WTC11 (cell line): ENCODE measurements at regions not wholly inside any gene's neighbourhood (a gene's known extent, or its start where the extent isn't known, plus 50 kb on each side); places are given as distances from the start of the nearest gene placed in this dataset.

Experiments
- ATAC-seq: fragments of 200-7000 bp; cut with Tn5 transposase; 2 replicates; pipeline ENCODE4 v1.10.0; 2021; ENCODE audit warnings: mild to moderate bottlenecking, moderate library complexity
- CTCF ChIA-PET: fragments of 300-600 bp; sonication (Branson Sonifier 250); formaldehyde crosslinking; loops from one replicate; lab custom pipeline; 2021; ENCODE audit warnings: antibody characterized with exemption; lab: Charles Lee
- POLR2A ChIA-PET: fragments of 350-600 bp; sonication (Branson Sonifier 250); formaldehyde crosslinking; loops from one replicate; lab custom pipeline; 2021; ENCODE audit warnings: antibody characterized with exemption; lab: Charles Lee
- DNase-seq: peaks from one replicate; pipeline ENCODE4 v3.0.0; 2021; ENCODE audit warnings: low spot score
- H3K27ac Mint-ChIP-seq: 2 replicates; pipeline ENCODE4 v1.8.0; 2021; ENCODE audit warnings: mixed read lengths
- H3K27me3 Mint-ChIP-seq: 2 replicates; pipeline ENCODE4 v1.8.0; 2021; ENCODE audit warnings: low read depth, mild to moderate bottlenecking, moderate library complexity, mixed read lengths
- H3K36me3 Mint-ChIP-seq: 2 replicates; pipeline ENCODE4 v1.8.0; 2021; ENCODE audit warnings: mixed read lengths
- H3K4me1 Mint-ChIP-seq: 2 replicates; pipeline ENCODE4 v1.8.0; 2022; ENCODE audit warnings: mixed read lengths
- H3K4me3 Mint-ChIP-seq: 2 replicates; pipeline ENCODE4 v1.8.0; 2021; ENCODE audit warnings: mild to moderate bottlenecking, moderate library complexity, mixed read lengths
- H3K9me3 Mint-ChIP-seq: 2 replicates; pipeline ENCODE4 v1.8.0; 2021; ENCODE audit warnings: mixed read lengths
- ATF1 ChIP-seq: sonication (generic); formaldehyde crosslinking; IDR thresholded peaks from 2 replicates; pipeline ENCODE4 v1.8.1; 2023; ENCODE audit warnings: mild to moderate bottlenecking, moderate library complexity, missing genetic modification reagents
- CBFB ChIP-seq: sonication (generic); formaldehyde crosslinking; IDR thresholded peaks from 2 replicates; pipeline ENCODE4 v1.8.1; 2022; ENCODE audit warnings: mild to moderate bottlenecking, low read depth, missing genetic modification reagents
- ETV6 ChIP-seq: sonication (generic); formaldehyde crosslinking; IDR thresholded peaks from 2 replicates; pipeline ENCODE4 v1.8.1; 2022; ENCODE audit warnings: mild to moderate bottlenecking, missing genetic modification reagents
- FOXJ3 ChIP-seq: sonication (generic); formaldehyde crosslinking; IDR thresholded peaks from 2 replicates; pipeline ENCODE4 v1.9.0; 2021; ENCODE audit warnings: missing genetic modification reagents, mild to moderate bottlenecking, borderline replicate concordance
- GABPB1 ChIP-seq: sonication (generic); formaldehyde crosslinking; IDR thresholded peaks from 2 replicates; pipeline ENCODE4 v1.8.1; 2023; ENCODE audit warnings: mild to moderate bottlenecking, missing genetic modification reagents
- GRHL2 ChIP-seq: fragments of 250-450 bp; sonication (Bioruptor Pico); IDR thresholded peaks from 2 replicates; pipeline ENCODE4 v1.8.0; 2022; ENCODE audit warnings: mild to moderate bottlenecking, moderate library complexity; ENCODE audit not compliant: insufficient replicate concordance, severe bottlenecking
- GTF2I ChIP-seq: fragments of 250-450 bp; sonication (Bioruptor Pico); conservative IDR thresholded peaks from 2 replicates; pipeline ENCODE4 v1.4.0; 2021; ENCODE audit warnings: mild to moderate bottlenecking
- MXD4 ChIP-seq: fragments of 250-450 bp; sonication (Bioruptor Pico); IDR thresholded peaks from 2 replicates; pipeline ENCODE4 v1.8.0; 2021; ENCODE audit warnings: mild to moderate bottlenecking, moderate library complexity, borderline replicate concordance
- NFATC4 ChIP-seq: fragments of 250-450 bp; sonication (Bioruptor Pico); IDR thresholded peaks from 2 replicates; pipeline ENCODE4 v1.9.0; 2021; ENCODE audit warnings: mild to moderate bottlenecking
- NR1H2 ChIP-seq: sonication (generic); formaldehyde crosslinking; IDR thresholded peaks from 2 replicates; pipeline ENCODE4 v1.9.0; 2021; ENCODE audit warnings: mild to moderate bottlenecking, moderate library complexity, missing genetic modification reagents
- RORB ChIP-seq: fragments of 250-450 bp; sonication (Bioruptor Pico); IDR thresholded peaks from 2 replicates; pipeline ENCODE4 v1.9.0; 2021; ENCODE audit warnings: mild to moderate bottlenecking
- SMAD3 ChIP-seq: sonication (generic); formaldehyde crosslinking; IDR thresholded peaks from 2 replicates; pipeline ENCODE4 v1.8.0; 2022; ENCODE audit warnings: missing genetic modification reagents, mild to moderate bottlenecking, borderline replicate concordance
- ZNF219 ChIP-seq: sonication (generic); formaldehyde crosslinking; IDR thresholded peaks from 2 replicates; pipeline ENCODE4 v1.8.0; 2023; ENCODE audit warnings: missing genetic modification reagents, mild to moderate bottlenecking, borderline replicate concordance
- ZNF423 ChIP-seq: fragments of 250-450 bp; sonication (Bioruptor Pico); IDR thresholded peaks from 2 replicates; pipeline ENCODE4 v2.1.2; 2022; ENCODE audit warnings: mild to moderate bottlenecking, moderate library complexity
- ZNF671 ChIP-seq: fragments of 250-450 bp; sonication (Bioruptor Pico); IDR thresholded peaks from 2 replicates; pipeline ENCODE4 v1.8.0; 2021; ENCODE audit warnings: mild to moderate bottlenecking
- TF ChIP-seq, protein P1 (sequence below): sonication (generic); formaldehyde crosslinking; conservative IDR thresholded peaks from 2 replicates; pipeline ENCODE4 v1.8.1; 2022; ENCODE audit warnings: mild to moderate bottlenecking, missing genetic modification reagents
- TF ChIP-seq, protein P2 (sequence below): fragments of 250-450 bp; sonication (Bioruptor Pico); IDR thresholded peaks from 2 replicates; pipeline ENCODE4 v1.9.0; 2021; ENCODE audit warnings: mild to moderate bottlenecking
- TF ChIP-seq, protein P3 (sequence below): sonication (generic); formaldehyde crosslinking; IDR thresholded peaks from 2 replicates; pipeline ENCODE4 v1.8.0; 2023; ENCODE audit warnings: missing genetic modification reagents
- TF ChIP-seq, protein P4 (sequence below): sonication (generic); formaldehyde crosslinking; IDR thresholded peaks from 2 replicates; pipeline ENCODE4 v1.8.1; 2023; ENCODE audit warnings: mild to moderate bottlenecking, missing genetic modification reagents, moderate library complexity
- TF ChIP-seq, protein P5 (sequence below): sonication (generic); formaldehyde crosslinking; IDR thresholded peaks from 2 replicates; pipeline ENCODE4 v1.8.1; 2023; ENCODE audit warnings: mild to moderate bottlenecking, missing genetic modification reagents
- TF ChIP-seq, protein P6 (sequence below): sonication (generic); formaldehyde crosslinking; IDR thresholded peaks from 2 replicates; pipeline ENCODE4 v1.8.0; 2022; ENCODE audit warnings: mild to moderate bottlenecking, missing genetic modification reagents
- TF ChIP-seq, protein P7 (sequence below): sonication (generic); formaldehyde crosslinking; IDR thresholded peaks from 2 replicates; pipeline ENCODE4 v1.8.0; 2022; ENCODE audit warnings: mild to moderate bottlenecking, missing genetic modification reagents

DNA sequence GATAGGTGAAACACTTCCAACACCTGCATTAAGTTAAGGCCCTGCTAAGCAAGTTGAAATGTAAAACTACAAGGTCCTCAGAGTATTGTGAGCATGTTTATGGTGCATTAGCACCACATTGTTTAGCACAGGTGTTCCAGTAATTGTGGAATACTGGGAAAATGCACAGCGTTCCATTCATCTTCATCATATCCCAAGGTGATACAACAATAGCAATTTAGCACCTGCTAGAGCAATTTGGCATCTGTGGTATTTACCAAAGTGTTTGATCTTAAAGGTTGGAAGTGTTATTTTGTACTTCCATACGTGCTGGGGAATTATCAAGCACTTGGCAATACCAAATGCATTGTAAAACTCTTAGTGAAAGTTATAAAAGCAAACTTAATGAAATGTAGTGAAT, 266.8 kb downstream of the CYLC2 start (continued):
- TF ChIP-seq, protein P1, sequence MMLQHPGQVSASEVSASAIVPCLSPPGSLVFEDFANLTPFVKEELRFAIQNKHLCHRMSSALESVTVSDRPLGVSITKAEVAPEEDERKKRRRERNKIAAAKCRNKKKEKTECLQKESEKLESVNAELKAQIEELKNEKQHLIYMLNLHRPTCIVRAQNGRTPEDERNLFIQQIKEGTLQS (CRISPR knock-in tag) = no peak
- TF ChIP-seq MXD4 (CRISPR knock-in tag) (no peak), ETV6 (CRISPR knock-in tag) (no peak)

DNA sequence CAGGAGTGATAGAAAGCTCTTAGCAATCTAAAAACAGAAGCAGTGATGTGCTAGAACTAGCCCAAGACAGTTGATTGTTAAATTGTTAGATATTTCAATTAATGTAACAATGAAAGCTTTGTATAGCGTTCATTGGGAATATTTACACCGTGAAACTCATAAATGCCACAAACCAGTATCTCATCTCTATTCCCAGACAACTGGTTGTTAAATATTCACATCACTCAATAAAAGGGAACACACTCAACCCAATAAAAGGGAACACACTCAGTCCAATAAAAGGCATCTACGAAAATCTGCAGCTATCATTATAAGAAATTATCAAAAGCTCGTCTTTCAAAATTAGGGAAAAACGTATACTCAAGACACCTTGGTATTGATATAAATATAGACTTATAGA, 270.9 kb downstream of the CYLC2 start:
- H3K27me3 Mint-ChIP-seq = no peaks in the 10 kb centered on the region
- no peak overlapping the region for H3K27ac Mint-ChIP-seq
- H3K4me1 Mint-ChIP-seq = peaks cover 12% of the 10 kb centered on the region
- peaks cover 3% of the 10 kb centered on the region; the same call in 1 of the 2 replicates for H3K9me3 Mint-ChIP-seq
- no peak overlapping the region for H3K4me3 Mint-ChIP-seq
- H3K36me3 Mint-ChIP-seq = no peaks in the 10 kb centered on the region
- TF ChIP-seq, protein P2, sequence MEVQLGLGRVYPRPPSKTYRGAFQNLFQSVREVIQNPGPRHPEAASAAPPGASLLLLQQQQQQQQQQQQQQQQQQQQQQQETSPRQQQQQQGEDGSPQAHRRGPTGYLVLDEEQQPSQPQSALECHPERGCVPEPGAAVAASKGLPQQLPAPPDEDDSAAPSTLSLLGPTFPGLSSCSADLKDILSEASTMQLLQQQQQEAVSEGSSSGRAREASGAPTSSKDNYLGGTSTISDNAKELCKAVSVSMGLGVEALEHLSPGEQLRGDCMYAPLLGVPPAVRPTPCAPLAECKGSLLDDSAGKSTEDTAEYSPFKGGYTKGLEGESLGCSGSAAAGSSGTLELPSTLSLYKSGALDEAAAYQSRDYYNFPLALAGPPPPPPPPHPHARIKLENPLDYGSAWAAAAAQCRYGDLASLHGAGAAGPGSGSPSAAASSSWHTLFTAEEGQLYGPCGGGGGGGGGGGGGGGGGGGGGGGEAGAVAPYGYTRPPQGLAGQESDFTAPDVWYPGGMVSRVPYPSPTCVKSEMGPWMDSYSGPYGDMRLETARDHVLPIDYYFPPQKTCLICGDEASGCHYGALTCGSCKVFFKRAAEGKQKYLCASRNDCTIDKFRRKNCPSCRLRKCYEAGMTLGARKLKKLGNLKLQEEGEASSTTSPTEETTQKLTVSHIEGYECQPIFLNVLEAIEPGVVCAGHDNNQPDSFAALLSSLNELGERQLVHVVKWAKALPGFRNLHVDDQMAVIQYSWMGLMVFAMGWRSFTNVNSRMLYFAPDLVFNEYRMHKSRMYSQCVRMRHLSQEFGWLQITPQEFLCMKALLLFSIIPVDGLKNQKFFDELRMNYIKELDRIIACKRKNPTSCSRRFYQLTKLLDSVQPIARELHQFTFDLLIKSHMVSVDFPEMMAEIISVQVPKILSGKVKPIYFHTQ (CRISPR knock-in tag) = no peak
- TF ChIP-seq ZNF671 (CRISPR knock-in tag) = no peak
- TF ChIP-seq GRHL2 (CRISPR knock-in tag) = no peak
- TF ChIP-seq, protein P3, sequence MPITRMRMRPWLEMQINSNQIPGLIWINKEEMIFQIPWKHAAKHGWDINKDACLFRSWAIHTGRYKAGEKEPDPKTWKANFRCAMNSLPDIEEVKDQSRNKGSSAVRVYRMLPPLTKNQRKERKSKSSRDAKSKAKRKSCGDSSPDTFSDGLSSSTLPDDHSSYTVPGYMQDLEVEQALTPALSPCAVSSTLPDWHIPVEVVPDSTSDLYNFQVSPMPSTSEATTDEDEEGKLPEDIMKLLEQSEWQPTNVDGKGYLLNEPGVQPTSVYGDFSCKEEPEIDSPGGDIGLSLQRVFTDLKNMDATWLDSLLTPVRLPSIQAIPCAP (CRISPR knock-in tag) = no peak
- no peak for TF ChIP-seq NR1H2 (CRISPR knock-in tag)
- no peak for TF ChIP-seq GTF2I (CRISPR knock-in tag)
- TF ChIP-seq, protein P4, sequence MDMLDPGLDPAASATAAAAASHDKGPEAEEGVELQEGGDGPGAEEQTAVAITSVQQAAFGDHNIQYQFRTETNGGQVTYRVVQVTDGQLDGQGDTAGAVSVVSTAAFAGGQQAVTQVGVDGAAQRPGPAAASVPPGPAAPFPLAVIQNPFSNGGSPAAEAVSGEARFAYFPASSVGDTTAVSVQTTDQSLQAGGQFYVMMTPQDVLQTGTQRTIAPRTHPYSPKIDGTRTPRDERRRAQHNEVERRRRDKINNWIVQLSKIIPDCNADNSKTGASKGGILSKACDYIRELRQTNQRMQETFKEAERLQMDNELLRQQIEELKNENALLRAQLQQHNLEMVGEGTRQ = no peak
- no peak for TF ChIP-seq SMAD3 (CRISPR knock-in tag)
- TF ChIP-seq, protein P1 (CRISPR knock-in tag) = no peak
- no peak for TF ChIP-seq NFATC4
- no peak for TF ChIP-seq ZNF219
- no peak for TF ChIP-seq CBFB (CRISPR knock-in tag)
- CTCF ChIA-PET = no interaction called here
- no peak for ATAC-seq
- POLR2A ChIA-PET = no interaction called here
- no peak for DNase-seq

DNA sequence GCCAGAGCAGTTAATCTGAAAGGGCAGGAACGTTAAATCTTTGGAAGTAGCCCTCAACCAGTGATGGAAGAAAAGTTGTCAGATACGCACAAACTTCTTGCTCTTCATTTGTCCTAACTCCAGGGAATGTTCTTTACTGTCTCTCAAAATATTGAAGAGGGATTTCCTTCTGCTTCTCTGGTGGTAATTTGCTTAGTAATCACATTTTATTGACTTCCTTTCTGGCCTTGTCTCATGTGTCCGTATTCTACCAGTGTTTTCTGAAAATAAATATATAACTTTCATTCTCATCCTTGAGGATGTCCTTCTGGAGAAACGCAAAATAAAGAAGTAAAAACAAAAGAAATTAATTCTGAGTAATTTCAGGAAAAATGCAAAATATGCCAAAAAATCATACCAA, 282.1 kb downstream of the CYLC2 start:
- ChIA-PET CTCF (no interaction called here), POLR2A (no interaction called here)
- H3K4me1 Mint-ChIP-seq = no peaks in the 10 kb centered on the region
- H3K9me3 Mint-ChIP-seq = no peaks in the 10 kb centered on the region
- no peak overlapping the region for H3K27ac Mint-ChIP-seq
- H3K36me3 Mint-ChIP-seq = no peaks in the 10 kb centered on the region
- ATAC-seq = no peak
- no peak for DNase-seq
- H3K27me3 Mint-ChIP-seq = no peaks in the 10 kb centered on the region
- no peak overlapping the region for H3K4me3 Mint-ChIP-seq
- TF ChIP-seq, protein P5, sequence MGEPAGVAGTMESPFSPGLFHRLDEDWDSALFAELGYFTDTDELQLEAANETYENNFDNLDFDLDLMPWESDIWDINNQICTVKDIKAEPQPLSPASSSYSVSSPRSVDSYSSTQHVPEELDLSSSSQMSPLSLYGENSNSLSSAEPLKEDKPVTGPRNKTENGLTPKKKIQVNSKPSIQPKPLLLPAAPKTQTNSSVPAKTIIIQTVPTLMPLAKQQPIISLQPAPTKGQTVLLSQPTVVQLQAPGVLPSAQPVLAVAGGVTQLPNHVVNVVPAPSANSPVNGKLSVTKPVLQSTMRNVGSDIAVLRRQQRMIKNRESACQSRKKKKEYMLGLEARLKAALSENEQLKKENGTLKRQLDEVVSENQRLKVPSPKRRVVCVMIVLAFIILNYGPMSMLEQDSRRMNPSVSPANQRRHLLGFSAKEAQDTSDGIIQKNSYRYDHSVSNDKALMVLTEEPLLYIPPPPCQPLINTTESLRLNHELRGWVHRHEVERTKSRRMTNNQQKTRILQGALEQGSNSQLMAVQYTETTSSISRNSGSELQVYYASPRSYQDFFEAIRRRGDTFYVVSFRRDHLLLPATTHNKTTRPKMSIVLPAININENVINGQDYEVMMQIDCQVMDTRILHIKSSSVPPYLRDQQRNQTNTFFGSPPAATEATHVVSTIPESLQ = no peak
- TF ChIP-seq, protein P6, sequence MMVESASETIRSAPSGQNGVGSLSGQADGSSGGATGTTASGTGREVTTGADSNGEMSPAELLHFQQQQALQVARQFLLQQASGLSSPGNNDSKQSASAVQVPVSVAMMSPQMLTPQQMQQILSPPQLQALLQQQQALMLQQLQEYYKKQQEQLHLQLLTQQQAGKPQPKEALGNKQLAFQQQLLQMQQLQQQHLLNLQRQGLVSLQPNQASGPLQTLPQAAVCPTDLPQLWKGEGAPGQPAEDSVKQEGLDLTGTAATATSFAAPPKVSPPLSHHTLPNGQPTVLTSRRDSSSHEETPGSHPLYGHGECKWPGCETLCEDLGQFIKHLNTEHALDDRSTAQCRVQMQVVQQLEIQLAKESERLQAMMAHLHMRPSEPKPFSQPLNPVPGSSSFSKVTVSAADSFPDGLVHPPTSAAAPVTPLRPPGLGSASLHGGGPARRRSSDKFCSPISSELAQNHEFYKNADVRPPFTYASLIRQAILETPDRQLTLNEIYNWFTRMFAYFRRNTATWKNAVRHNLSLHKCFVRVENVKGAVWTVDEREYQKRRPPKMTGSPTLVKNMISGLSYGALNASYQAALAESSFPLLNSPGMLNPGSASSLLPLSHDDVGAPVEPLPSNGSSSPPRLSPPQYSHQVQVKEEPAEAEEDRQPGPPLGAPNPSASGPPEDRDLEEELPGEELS (CRISPR knock-in tag) = no peak
- TF ChIP-seq FOXJ3 (CRISPR knock-in tag) (no peak), RORB (CRISPR knock-in tag) (no peak), GABPB1 (no peak), ATF1 (no peak), ZNF423 (CRISPR knock-in tag) (no peak)
- TF ChIP-seq, protein P2 (CRISPR knock-in tag) = no peak
- TF ChIP-seq, protein P7, sequence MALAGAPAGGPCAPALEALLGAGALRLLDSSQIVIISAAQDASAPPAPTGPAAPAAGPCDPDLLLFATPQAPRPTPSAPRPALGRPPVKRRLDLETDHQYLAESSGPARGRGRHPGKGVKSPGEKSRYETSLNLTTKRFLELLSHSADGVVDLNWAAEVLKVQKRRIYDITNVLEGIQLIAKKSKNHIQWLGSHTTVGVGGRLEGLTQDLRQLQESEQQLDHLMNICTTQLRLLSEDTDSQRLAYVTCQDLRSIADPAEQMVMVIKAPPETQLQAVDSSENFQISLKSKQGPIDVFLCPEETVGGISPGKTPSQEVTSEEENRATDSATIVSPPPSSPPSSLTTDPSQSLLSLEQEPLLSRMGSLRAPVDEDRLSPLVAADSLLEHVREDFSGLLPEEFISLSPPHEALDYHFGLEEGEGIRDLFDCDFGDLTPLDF (CRISPR knock-in tag) = no peak
